Fibroblast of gingiva (primary cell): ENCODE measurements at regions not wholly inside any gene's neighbourhood (a gene's known extent, or its start where the extent isn't known, plus 50 kb on each side); places are given as distances from the start of the nearest gene placed in this dataset.

ENCODE experiments used
- DNase-seq: peaks from one replicate; pipeline ENCODE4 v3.0.0-alpha.2; 2011; ENCODE audit warnings: low read depth

DNA sequence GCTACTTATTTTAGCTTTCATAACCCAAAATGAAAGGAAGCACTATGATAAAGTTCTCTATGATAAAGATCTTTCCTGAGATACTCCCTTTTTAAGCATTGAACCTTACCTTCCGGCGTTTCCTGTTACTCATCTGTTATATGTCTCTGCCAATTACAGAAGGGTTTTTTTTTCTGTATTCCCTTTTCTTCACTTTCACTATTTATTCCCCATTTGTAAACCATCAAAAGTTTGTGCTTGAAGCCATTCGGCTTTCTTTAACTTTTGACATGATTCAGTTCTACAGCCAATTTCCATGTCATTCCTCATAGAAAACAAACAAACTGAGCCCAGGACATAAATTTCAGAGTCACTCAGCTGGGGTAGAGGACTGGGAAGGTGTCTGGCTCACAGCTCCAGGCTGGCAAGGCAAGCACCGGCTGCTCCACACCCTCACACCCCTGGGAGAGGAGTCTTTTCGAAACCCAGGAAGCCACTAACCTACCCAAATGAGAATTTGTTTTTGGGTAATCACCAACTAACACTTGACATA lies 429.4 kb upstream of the TRIB2 start:
- DNase-seq = no peak

DNA sequence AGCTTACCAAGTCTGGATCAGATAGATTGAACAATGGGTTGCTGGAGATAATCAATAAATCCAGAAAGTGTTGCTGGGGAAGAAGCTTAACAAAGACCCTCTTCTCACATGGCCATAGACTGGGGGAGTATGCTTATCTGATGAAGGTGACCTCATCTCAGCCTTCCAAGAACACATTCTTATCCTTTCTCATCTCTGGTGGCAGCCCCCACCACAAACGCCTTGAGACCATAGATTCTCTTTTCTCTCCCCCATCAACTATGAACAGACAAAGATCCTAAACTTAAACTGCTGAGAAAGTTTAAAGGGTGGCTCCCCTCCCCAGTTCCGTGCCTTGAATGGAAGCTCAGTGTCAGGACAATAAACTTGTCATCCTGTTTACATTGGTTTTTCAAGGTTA lies 428.7 kb upstream of the TRIB2 start:
- DNase-seq = no peak

DNA sequence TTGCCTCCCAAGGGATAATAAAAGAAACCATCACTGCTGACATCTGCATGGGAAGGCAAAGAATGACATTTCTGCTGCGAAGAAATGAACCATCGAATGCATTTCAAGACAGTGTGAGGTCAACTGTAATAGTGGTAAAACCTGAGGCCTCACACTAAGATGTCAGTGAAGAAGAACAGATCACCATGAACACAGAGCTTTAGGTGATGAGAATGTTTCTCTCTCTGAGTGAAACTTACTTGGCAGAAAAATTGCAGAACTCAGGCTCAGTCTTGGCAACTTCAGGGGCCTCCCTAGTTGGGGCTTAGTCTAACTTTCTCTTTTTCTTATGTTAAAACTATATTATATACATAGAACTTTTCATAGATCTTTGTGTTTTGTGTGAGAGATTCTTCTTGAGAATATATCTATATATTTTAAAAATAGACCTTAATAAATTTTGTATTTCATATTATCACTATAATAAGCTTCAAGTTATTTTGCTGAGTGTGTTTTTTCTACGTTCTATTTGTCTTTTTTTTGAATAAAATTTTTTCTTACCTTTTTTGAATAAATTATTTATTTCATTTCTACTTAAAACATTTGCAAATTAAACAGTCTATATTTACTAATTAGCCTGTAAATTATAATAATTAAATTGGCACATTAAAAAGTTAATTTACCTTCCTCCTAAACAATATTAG lies 427.5 kb upstream of the TRIB2 start:
- no peak for DNase-seq

DNA sequence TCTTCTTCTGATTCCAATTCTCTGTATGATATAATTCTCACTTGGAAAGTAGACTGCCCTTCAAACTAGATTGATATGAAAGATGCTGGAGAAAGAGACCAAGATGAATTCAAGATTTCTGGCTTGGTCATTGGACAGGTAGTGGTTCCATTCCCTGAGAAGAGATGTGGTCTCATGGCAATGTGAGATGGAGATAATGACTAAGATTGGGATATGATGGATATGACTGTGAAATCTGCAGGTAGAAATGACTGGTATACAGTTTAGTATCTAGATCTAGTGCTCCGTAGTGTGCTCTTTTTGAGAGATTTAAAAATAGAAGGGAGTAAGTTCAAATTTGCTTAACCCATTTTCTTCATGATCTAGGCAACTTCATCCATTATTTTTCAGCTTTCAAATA lies 425.4 kb upstream of the TRIB2 start:
- DNase-seq = no peak

DNA sequence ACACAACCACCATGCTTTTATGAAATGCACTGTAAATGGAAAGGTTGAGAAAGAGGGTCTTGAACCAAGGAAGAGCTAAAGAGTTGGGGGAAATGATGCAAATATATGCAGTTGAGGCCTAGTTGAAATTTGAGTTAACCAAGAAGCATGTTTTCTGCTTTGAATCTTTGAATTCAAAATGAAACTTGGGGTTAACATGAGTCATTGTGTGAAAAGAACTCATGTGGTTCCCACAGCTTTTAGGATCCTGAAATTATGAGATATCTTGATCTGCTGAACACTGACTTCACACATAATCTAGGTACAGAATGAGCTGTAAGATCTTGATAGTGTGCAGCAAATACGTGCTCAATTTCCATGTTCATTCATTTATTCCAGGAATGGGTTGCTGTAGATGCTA lies 422.9 kb upstream of the TRIB2 start:
- DNase-seq = no peak

DNA sequence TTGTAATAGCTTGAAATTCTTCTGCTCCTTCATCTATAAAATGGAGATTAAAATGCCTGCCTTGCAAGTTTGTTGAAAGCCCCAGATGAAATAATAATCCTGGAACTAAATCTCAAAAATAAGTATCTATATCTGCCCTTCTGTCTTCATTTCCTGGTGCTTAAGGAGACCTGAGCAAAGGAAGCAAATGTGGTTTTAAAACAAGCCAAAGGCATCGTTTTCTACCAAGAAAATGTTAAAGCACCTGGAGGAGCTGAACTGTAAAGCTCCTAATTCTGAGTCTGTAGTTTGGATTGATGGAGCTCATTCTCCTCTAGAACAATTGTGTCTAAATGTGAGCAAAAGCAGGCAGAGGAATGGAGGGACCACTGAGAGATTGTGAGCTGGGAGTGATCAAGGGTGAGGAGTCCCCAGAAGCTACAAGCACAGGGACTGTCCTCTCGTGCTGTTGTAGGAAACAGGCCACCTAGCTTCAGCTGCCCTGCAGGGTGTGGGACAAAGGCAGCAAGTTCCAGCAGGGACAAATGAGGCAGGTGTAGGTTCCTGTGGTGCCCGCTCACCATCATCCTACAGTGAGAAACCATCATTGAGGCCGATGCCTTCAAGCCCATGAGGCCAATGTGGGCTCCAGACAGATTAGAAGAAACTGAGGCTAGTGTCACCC lies 420.7 kb upstream of the TRIB2 start:
- DNase-seq = no peak

DNA sequence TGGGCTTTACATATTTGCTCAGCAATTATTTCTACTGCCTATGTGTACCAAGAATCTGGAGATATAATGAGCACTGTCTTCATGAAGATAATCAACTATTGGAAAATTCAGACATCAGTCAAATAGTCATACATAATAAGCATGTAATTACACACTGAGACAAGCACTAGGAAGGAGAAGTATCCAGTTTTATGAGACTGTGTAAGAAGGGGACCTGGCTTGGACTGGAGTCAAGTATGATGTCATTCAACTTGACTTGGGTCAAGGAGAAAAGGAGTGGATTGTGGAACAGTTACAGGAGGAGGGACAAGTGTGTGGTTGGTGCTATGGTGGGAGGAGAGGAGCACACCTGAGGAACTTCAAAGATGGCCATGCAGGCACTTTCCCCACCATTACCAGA lies 419.8 kb upstream of the TRIB2 start:
- DNase-seq = no peak

DNA sequence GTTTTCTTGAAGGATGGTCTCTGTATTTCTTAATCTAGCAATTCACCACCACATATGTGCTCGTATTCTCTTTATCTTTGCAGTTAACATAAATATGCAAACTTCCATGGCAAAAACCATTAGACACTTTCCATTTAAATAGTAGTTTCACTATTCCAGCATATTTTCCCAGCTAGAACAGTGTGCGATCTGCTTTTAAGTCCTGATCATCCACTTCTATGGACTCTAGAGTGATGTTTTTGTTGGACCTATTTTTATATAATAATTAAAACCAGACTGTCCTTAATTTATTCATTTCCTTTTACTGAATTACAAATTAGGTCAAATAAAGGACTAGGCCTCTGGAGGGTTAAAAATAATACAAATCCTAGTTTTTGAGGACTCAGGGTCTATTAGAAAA lies 418.4 kb upstream of the TRIB2 start:
- DNase-seq = no peak

DNA sequence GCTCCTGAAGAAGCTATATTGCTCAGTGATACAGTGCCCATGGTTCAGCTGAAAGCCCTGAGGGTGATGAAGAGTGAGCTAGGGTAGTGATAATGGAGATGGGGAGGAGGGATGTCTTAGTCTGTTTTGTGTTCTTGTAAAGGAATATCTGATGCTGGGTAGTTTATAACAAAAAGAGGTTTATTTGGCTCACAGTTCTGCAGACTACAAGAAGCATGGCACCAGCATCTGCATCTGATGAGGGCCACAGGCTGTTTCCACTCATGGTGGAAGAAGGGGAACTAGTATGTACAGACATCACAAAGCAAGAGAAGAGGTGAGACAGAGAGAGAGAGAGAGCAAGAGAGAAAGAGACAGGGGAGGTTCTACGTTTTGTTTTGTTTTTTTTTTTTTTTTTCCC lies 417.3 kb upstream of the TRIB2 start:
- no peak for DNase-seq

DNA sequence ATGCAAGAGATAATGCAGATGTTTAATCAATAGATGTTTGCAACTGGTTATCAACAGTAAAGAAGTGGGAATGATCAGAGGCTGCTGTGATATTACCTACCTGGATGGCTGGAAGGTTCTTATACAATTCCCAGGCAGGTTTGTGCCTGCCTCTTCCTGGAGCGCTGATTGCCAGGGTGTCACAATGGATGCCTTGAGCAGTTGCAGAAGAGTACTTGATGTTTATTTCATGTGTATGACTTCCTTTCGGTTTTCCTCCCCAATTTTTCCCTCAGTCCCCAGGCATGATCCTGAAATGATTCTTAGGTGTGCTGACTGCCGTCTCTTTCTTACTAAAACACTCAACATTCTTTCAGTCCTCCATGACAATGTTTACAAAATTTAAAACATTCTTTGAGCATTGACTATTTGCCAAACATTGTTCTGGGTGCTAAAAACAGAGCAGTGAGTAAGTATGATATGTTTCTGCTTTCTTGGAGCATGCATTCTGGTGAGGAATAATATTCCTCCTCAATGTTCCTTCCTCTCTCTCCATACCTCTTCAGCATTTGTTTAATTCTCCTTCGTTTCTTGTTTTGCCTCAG lies 416.6 kb upstream of the TRIB2 start:
- peak; percentile 36 for DNase-seq

DNA sequence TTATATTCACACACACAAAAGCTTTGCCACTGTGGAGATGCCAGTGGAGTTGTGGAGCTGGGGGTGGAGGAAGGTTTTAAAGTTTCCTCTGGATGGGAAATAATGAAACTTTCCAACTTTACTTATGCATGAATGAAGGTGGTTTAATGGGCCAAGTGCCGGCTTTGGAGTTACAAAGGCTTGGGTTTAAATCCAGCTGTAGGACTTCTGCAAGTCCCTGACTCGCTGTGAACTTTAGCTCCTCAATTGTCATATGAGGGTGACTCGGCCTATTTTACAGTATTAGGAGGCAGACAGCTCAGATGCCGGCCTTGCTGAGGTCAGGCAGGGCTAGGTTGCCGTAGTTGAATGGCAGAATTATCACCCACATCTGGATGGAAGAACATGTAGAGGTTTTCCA lies 415.8 kb upstream of the TRIB2 start:
- DNase-seq = no peak

DNA sequence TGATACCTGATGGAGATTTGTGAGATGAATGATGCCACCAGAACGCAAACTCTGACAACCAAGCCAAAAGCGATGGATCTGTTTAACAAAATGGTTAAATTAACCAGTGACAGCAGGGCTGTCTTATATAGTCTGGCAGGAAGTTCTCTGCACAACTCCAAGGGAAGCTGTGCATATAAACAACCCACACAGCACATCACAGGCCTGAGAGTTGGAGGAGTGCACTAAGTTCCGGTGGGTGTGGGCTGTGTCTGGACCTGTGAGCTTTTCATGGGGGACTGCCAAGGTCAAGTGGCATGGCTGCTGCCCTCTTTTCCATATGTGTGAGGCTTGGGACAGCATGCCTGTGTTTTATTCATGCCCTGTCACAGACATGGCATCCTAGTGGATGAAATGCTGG lies 414.6 kb upstream of the TRIB2 start:
- DNase-seq = no peak

DNA sequence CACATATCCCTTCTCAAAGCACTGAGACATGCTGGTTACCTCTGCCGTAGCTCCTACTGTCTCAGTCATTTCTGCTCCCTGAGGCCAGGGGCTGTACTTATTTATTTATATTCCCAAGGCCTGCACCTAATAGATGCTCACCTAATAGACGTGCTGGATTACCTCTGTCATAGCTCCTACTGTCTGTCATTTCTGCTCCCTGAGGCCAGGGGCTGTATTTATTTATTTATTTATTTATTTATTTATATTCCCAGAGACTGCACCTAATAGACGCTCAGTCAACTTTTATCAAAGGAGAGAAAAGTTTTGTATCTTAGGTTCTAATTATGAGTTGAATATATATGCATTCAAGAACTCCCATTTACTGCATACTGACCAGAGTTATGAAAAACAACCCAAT lies 414.0 kb upstream of the TRIB2 start:
- no peak for DNase-seq

DNA sequence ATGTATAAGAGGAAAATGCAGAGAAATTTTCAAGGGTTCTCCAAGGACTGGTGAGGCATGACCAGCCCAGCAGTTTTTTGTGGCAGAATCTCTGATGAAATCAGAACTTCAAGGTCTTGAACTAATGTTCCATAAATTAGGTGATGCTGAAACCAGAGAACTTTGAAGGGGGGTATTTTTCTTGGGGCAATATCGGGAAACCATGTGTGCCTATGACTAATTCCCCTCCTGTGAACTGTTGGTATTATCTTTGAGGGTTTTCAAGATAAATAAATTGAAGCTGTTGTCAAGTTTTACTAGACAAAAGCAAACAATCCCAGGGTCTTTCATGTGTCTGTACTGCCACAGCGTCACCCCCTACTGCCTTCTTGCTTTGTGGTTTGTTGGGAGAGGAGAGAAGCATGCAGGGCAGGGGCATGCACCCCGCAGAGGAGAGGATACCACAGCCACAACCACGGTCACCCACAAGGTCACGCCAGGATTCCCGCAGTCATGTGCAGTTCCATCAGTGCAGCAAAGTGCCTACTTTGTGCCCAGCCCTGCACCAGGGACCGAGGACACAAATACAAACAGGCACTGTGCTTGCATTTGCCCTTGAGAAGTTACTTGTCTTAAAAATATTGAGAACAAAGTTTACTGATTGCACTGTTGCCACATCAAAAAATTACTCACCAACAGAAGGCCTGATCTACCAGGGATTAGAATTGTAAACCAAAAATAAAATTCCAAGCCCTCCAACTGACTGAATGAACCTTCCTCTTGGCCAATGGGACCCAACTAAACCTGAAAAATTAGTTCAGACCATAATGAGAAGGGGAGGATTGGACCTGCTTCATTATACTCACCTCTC lies 413.3 kb upstream of the TRIB2 start:
- peak; percentile 95 for DNase-seq

DNA sequence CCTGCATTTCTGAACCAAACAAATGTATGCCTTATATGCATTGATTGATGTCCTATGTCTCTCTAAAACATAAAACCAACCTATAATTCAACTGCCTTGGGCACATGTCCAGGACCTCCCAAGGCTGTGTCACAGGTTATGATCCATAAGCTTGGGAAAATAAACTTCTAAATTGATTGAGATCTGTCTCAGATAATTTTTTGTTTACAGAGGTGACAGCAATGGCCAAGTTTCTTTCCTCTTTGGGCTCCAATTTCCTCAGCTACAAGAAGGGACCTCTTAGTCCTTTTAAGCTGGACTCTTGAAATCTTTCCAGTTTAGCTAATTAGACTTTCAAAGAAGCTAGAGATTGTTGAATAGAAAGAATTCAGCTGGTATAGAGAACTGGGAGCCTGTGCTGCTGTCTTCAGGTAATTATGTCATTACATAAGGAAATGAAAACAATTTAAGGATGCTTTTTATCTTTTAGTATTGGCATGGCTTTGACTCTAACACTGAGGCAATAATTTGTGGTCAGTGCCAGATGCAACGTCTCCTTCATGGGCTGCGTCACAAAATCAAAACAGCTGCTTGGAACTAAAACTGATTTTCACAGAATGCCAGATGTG lies 412.1 kb upstream of the TRIB2 start:
- peak; percentile 82 for DNase-seq

DNA sequence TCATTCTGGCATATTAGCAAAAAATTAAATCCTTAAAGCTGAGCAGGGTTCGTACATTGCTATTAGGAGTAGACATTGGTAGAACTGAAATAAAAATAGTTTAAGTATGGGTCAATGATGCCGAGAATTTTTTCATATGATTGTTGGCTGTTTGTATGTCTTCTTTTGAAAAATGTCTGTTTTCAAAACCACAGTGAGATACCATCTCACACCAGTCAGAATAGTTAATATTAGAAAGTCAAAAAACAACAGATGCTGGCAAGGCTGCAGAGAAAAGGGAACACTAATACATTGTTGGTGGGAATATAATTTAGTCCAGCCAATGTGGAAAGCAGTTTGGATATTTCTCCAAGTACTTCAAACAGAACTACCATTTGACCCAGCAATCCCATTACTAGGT lies 410.8 kb upstream of the TRIB2 start:
- DNase-seq = no peak

DNA sequence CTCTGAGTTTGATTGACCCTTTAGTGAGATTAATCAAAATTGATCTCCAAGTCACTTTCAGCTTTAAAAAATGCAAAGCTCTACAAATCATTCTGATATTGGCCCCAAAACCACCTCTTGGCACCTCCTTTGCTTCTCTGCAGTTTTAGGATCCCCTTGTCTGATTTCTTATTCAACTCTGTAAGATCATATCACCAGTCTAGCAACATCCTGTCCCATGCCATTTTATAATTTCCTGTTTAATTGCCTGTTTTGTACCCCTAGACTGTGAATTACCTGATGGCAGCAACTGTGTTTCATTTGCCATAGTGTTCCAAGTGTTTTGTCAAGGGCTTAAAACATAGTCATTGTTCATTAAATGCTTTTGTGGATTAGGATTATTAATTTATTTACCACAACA lies 406.3 kb upstream of the TRIB2 start:
- no peak for DNase-seq

DNA sequence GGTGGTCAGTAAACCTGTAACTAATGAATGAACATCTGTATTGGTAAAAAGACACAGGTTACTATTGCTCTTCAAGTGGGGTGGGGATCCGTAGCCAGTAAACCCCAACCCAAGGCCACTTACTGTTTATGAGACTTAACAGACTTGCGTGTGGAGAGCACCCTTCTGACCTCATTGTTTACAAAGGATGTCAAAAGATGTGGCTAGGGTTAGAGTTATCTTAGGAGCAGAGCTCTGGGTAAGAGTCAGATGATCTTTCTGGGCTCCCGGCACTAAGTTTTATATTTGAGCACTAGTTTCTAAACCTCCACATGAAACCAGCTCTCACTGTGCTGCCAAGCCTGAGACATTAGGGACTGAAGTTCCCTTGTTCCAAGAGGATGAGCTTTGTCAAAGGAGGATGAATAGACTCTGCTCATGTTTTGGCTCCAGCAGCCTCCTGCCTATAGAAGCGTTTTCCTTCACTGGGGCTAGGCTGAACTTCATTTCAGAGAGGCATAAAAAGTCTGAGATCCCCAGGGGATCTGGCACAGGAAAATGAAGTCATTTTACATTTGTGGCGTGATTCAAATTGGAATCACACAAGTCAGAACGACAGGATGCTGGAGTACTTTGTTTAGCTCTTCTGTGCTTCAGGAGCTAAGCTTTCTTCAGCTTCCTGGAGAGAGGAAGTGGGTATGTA lies 403.1 kb upstream of the TRIB2 start:
- no peak for DNase-seq

DNA sequence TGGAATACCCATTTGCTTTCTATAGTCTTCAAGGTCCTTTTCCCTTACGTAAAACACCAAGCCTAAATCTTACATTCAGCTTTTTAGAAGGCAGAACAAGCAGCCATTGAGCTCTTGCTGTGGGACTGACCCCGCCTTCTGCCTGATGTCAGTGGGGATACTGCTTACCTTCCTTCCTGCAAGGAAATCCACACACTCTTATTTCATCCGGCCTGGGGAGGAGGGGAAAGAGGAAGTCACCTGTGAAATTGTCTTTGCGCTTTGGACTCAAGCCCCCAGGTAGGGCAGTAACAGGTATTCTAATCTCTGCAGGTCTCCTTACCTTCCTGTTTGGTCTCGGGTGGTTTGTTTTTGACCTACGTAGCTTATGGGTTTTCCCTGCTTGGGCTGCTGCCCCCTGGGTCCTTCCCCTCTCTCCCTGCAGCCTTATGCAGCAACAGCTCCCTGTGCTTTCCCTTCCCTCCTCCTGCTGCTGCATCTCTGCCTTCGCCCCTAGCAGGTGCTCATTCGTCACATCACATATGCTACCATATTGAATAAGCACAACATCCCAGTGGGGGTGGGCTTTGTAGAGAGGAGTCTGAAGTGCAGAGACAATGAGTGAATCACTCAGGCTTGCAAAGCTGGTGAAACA lies 402.5 kb upstream of the TRIB2 start:
- no peak for DNase-seq

DNA sequence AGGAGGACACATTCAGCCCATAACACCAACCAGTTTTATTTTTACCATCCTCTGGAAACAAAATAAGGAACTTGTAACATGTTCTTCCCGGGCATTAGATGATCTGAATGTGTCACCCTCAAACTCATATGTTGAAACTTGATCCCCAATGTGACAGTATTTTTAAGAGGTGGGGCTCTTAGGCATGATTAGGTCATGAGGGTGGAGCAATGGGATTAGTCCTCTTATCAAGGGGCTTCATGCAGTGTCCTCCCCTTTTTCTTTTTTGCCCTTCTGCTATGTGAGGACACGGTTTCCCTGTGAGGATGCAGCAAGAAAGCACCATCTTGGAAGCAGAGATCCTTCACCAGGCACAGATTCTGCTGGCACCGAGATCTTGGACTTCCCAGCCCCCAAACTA lies 401.5 kb upstream of the TRIB2 start:
- no peak for DNase-seq

DNA sequence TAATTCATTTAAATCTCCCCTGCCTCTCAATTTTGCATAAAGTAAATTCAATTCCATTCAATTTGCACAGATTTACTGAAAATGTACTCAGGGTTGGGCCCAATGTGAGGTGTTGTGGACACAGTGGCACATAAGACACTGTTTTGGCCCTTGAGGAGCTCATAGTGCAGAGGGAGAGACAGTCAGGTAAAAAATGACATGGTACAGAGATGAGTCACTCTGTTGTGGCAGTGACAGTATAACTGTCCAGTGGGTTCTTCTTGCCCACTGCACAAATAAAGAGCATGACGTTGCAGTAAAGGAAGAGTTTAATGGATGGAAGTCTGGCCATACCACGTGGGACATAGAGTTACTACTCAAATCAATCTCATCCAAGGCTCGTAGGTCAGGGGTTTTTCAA lies 400.3 kb upstream of the TRIB2 start:
- no peak for DNase-seq
